ENCODE measurements at regions not wholly inside any gene's neighbourhood (a gene's known extent, or its start where the extent isn't known, plus 50 kb on each side); places are given as distances from the start of the nearest gene placed in this dataset.

GRCh38 chr1:5552787-5553484 lies 439.3 kb downstream of the NPHP4 start:
- no TSS peak for BruUV-seq (replicated peaks)
- peaks cover 4% of the 10 kb centered on the region for H3K9me3 Mint-ChIP-seq (ENCODE audit: low read depth, unreplicated experiment)
- no peak overlapping the region for H3K27ac Mint-ChIP-seq (ENCODE audit: unreplicated experiment)
- DNase-seq = no peak
- CTCF ChIA-PET = no interaction called here
- H3K4me1 Mint-ChIP-seq (ENCODE audit: low read depth, unreplicated experiment) = no peaks in the 10 kb centered on the region
- H3K36me3 Mint-ChIP-seq (ENCODE audit: insufficient read depth, unreplicated experiment) = no peaks in the 10 kb centered on the region
- no peaks in the 10 kb centered on the region for H3K27me3 Mint-ChIP-seq (ENCODE audit: unreplicated experiment)
- no peak for TF ChIP-seq CTCF (IDR thresholded peaks at IDR 0.05; ENCODE audit: unreplicated experiment)
- intact Hi-C loops (cut with micrococcal nuclease; ENCODE audit: unreplicated experiment) = no loop called here
- no peak overlapping the region for H3K4me3 Mint-ChIP-seq (ENCODE audit: low read depth, unreplicated experiment)

GRCh38 chr1:5551274-5551975 lies 440.8 kb downstream of the NPHP4 start:
- H3K9me3 Mint-ChIP-seq (ENCODE audit: low read depth, unreplicated experiment) = peaks cover 4% of the 10 kb centered on the region
- H3K27me3 Mint-ChIP-seq (ENCODE audit: unreplicated experiment) = no peaks in the 10 kb centered on the region
- no peaks in the 10 kb centered on the region for H3K4me1 Mint-ChIP-seq (ENCODE audit: low read depth, unreplicated experiment)
- H3K4me3 Mint-ChIP-seq (ENCODE audit: low read depth, unreplicated experiment) = no peak overlapping the region
- TF ChIP-seq CTCF (IDR thresholded peaks at IDR 0.05; ENCODE audit: unreplicated experiment) = no peak
- intact Hi-C loops (cut with micrococcal nuclease; ENCODE audit: unreplicated experiment) = no loop called here
- no TSS peak for BruUV-seq (replicated peaks)
- CTCF ChIA-PET = no interaction called here
- H3K27ac Mint-ChIP-seq (ENCODE audit: unreplicated experiment) = no peak overlapping the region
- no peak for DNase-seq
- no peaks in the 10 kb centered on the region for H3K36me3 Mint-ChIP-seq (ENCODE audit: insufficient read depth, unreplicated experiment)

GRCh38 chr1:5548266-5548665 lies 444.0 kb downstream of the NPHP4 start:
- no peak overlapping the region for H3K27ac Mint-ChIP-seq (ENCODE audit: unreplicated experiment)

GRCh38 chr1:5543235-5543634 lies 449.0 kb downstream of the NPHP4 start:
- Mint-ChIP-seq H3K36me3 (ENCODE audit: insufficient read depth, unreplicated experiment) (no peaks in the 10 kb centered on the region), H3K27me3 (ENCODE audit: unreplicated experiment) (no peaks in the 10 kb centered on the region), H3K9me3 (ENCODE audit: low read depth, unreplicated experiment) (peaks cover 5% of the 10 kb centered on the region), H3K27ac (ENCODE audit: unreplicated experiment) (no peak overlapping the region), H3K4me3 (ENCODE audit: low read depth, unreplicated experiment) (no peak overlapping the region), H3K4me1 (ENCODE audit: low read depth, unreplicated experiment) (no peaks in the 10 kb centered on the region)
- BruUV-seq (replicated peaks) = no TSS peak
- CTCF ChIA-PET = no interaction called here
- intact Hi-C loops (cut with micrococcal nuclease; ENCODE audit: unreplicated experiment) = no loop called here
- no peak for TF ChIP-seq CTCF (IDR thresholded peaks at IDR 0.05; ENCODE audit: unreplicated experiment)
- DNase-seq = no peak

More at GRCh38 chr1:5548266-5548665, 444.0 kb downstream of the NPHP4 start:
- Mint-ChIP-seq H3K9me3 (ENCODE audit: low read depth, unreplicated experiment) (peaks cover 4% of the 10 kb centered on the region), H3K27me3 (ENCODE audit: unreplicated experiment) (no peaks in the 10 kb centered on the region), H3K4me1 (ENCODE audit: low read depth, unreplicated experiment) (no peaks in the 10 kb centered on the region), H3K36me3 (ENCODE audit: insufficient read depth, unreplicated experiment) (no peaks in the 10 kb centered on the region), H3K4me3 (ENCODE audit: low read depth, unreplicated experiment) (no peak overlapping the region)
- intact Hi-C loops (cut with micrococcal nuclease; ENCODE audit: unreplicated experiment) = no loop called here
- no TSS peak for BruUV-seq (replicated peaks)
- TF ChIP-seq CTCF (IDR thresholded peaks at IDR 0.05; ENCODE audit: unreplicated experiment) = no peak
- CTCF ChIA-PET = no interaction called here
- no peak for DNase-seq
